ENCODE measurements at regions not wholly inside any gene's neighbourhood (a gene's known extent, or its start where the extent isn't known, plus 50 kb on each side); places are given as distances from the start of the nearest gene placed in this dataset.
A peak's percentile ranks its signal among the peaks of the same experiment; 100 is the strongest.
"Not testable (repeated sequence)": the region's sequence is repeated elsewhere in the genome, so short reads cannot be mapped to it uniquely, and the experiment has no call there.

DNA sequence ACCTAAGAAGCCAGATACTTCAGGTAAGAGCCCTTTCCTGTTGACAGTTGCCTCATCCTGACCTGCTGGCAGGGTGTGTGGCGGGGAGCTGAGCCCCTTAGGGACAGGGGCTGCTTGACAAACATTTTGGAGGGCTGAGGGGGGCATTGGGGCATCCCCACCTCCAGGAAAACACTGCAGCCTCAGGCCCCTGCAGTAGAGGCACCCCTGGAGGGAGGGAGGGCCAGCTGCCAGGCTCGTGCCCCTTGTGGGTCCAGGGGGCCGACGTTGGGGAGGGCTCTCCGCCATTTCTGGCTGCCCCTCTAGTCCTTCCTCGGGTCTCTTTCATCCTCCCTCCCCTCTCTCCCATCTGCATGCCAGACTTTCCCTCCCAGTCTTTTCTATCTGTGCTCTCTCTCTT is 177.3 kb downstream of the RPS24 start:
- DNase-seq (ENCODE audit: low read depth) = no peak

DNA sequence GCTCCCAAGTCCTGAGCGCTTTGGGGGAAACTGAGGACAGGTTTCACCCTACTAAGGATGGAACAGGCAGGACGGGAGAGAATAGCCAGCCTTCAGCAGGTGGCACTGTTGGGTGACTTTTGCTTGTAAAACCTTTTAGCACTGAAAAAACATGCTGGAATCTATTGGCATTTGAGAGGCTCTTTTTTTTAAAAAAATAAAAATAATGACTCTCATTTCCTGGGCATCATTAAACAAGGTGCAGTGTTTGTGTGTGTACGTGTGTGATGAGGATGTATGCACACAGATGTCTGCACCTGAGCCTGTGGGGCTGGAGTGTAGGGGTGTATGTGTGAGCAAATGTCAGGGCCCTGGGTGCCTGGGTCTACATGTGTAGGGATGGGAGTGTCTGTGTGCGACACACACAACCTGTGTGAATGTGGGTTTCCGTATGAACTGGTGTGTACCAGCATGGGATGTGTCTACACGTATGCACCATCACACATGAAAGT is 177.9 kb downstream of the RPS24 start:
- DNase-seq (ENCODE audit: low read depth) = peak; percentile 38

DNA sequence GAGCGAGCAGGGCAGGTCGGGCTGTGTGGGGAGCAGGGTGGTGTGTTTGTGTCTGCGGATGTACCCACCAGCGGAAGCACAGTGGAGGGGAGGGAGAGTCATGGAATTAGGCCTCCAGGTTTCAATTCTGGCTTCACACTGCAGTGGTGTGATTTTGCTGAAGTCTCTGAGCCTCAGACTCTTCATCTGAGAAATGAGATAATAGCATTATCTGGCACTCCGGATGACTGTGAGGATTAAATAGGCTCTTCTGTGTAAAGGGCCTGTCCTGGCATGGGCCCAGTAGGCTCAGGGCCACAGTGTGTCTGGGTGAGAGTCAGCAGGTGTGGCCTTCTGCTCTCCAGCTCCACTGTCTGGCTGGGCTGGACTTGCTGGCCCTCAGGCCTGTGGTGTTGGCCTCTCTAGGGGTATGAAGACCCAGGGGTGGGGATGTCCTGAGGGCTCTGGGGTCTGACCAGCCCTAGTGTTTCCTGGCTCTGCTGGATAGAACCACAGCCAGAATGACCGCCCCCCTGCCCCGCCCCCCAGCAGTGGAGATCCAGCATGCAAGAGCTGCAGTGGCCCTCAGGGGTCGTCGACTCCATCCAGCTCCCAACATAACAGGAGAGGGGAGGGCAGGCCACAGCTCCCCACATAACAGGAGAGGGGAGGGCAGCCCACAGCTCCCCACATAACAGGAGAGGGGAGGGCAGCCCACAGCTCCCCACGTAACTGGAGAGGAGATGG is 178.6 kb downstream of the RPS24 start:
- no peak for DNase-seq (ENCODE audit: low read depth)

DNA sequence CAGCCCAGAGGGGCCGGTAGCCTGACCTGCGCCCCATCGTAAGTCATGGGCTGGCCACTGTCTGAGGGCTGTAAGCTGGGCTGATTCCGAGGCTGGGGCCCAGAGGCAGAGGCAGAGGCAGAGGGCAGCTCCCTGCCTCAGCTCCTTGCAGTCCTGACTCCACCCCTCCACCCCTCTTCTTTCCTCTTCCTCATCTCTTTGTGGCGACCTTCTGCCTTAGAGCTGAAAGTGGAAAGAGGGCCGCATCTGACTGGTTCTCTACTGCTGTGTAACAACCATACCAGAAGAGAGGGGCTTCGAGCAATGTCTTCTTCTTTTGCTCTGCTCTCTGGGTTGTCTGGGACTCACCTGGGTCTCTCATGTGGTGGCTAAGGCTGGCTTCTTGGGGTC is 179.1 kb downstream of the RPS24 start:
- no peak for DNase-seq (ENCODE audit: low read depth)

DNA sequence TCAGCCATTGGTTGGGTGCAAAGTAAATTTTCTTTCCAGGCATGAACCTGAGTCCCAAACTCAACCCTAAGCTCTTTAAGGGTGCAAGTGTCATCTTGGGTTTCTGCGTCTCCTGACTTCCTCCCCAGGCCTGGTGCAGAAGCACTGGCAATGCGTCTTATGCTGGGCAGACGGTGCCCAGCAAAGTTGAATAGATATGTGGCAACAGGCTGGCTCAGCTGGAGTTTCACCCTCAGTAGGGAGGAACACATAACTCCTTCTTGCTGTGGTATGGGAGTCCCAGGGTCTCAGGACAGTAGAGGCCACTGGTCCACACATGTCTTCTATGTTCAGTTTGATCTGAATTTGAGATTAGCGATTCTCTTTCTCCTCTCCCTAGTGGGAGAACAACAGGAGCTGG is 181.3 kb downstream of the RPS24 start:
- DNase-seq (ENCODE audit: low read depth) = no peak

DNA sequence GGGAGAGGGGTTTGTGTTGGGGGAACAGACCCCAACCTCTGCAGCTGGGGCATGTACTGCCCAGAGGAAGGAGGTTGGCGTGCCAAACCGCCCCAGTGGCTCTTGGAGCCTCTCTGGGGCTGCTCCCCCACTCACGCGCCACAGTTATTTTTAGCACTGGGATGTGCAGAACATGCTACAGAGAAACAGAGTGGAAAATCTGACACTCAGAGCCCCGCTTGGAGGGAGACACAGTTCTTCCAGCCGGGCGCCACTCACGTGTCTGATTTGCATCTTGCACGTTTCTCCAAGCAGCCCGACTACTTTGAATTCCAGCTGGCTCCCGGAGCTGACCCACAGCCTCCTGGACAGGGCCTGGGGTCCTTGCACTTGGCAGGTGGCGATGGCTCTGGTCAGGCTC is 182.0 kb downstream of the RPS24 start:
- peak; percentile 14 for DNase-seq (ENCODE audit: low read depth)

DNA sequence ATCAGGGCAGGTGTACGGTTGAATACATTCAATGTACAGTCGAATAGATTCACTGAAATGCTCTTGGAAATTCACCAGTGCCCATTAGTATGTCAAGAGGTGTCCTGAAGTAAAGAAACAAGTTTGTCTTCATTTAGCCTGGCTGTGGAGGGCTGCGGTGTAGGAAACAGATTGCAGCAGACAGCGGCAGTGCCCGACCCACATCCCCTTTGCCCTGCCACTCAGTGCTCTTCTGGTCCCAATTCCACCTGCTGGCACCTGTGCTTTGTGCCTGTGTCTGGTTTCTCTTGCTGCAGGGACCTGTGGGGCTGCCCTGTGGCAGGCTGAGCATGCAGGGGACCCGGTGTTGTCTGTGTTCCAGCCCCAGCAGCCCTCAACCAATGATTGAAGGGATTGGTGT is 183.7 kb downstream of the RPS24 start:
- no peak for DNase-seq (ENCODE audit: low read depth)

DNA sequence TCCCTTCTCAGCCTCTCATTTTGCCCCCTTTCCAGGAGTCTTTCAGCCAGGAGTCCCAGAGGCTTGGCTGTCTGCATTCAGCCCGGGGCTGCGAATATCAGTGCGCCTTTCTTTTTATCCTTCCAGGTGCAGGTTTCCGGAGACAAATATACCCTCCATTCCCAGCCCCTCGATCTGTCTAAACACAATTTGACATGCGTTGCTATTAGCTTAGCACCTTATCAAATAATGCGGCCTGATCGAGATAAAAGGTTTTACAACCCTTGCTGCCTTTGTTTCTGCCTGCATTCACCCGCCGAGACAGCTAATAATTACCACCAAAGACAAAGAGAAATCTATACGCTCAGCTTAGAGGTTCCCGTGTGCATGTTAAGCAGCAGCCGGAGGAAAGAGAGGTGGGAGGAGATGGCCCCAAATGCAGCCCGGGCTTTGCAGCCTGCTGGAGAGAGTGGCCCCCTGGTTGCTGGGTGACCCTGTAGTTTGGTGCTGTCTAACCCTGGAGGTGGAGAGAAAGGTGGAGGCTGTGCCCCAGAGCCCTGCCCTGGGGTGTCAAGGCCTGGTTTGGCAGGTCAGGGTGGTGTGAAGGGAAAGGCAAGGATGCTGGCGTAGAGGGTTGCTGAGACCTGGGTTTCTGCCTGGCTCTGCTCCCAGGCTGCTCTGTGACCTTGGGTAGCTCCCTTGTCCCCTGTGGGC is 185.3 kb downstream of the RPS24 start:
- no peak for DNase-seq (ENCODE audit: low read depth)

DNA sequence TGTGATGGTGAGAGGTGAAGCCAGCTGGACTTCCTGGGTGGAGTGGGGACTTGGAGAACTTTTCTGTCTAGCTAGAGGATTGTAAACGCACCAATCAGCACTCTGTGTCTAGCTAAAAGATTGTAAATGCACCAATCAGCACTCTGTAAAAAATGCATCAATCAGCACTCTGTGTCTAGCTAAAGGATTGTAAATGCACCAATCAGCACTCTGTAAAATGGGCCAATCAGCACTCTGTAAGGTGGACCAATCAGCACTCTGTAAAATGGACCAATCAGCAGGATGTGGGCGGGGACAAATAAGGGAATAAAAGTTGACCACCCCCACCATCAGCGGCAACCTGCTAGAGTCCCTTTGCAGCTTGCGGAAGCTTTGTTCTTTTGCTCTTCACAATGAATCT is 185.9 kb downstream of the RPS24 start:
- not testable (repeated sequence) for DNase-seq (ENCODE audit: low read depth)

DNA sequence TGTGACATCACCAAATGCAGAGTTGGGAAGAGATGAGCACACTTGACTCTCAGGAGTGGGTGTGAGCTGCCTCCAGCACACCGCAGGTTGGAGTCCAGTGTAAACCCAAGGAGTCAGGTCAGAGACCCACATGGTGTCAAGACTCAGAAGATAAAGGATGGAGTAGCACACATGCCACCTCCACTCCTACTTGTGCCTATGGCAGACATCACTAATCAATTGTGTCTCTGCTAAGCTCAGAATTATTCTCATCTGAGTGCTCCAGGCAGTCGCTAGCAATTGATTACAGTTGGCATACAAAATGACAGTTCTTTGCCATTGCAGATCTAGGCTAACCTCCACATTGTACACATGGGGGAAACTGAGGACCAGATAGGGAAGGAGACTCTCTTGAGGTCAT is 187.1 kb downstream of the RPS24 start:
- DNase-seq (ENCODE audit: low read depth) = no peak

DNA sequence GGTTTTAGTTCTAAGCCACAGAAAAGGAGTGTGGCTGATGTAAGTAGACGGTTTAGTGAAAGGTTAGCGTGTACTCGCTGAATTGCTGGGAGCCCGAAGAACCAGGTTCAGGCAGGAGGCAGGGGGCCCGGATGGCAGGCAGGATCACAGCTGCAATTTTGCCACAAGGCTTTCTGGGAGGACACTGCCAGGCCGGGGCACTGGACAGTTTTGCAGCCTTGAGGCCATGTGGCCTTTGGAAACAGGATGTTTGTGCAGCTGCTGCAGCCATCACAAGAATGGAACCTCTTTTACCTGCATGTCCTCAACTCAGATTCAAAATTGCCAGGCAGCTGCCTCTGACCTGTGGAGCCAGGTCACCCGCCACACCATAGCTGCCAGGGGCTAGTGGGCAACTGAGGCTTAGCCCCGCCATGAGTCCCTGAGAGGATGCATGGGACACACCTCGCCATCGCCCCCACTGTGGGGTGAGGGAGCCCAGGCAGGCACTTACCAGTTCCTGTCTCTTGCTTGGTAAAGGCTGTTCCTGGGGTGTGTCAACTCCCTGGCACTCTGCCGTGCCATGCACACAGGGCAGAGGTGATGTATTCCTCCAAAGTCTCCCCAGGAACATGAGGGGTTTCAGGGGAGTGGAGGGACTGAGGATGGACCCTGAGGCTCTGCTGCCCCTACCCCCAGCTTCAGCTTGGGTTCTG is 188.6 kb downstream of the RPS24 start:
- DNase-seq (ENCODE audit: low read depth) = no peak

DNA sequence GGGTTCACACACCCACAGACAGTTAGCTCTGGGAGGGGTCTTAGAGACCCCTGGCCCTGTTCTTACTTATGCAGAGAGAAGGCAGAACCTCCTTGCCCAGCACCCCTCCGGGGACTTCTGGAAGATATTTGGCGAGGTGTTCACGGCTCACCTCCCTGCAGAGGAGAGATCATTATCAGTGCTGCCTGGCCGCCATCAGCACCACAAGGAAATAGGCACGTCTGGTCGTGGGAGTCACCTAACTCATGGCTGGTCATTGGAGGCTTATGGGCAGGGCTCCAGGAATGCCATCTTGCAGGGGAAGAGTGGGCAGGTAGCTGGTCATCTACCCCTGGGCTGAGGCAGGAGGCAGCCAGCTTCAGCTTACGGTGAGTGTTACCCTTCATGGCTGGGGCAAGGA is 189.4 kb downstream of the RPS24 start:
- DNase-seq (ENCODE audit: low read depth) = no peak

DNA sequence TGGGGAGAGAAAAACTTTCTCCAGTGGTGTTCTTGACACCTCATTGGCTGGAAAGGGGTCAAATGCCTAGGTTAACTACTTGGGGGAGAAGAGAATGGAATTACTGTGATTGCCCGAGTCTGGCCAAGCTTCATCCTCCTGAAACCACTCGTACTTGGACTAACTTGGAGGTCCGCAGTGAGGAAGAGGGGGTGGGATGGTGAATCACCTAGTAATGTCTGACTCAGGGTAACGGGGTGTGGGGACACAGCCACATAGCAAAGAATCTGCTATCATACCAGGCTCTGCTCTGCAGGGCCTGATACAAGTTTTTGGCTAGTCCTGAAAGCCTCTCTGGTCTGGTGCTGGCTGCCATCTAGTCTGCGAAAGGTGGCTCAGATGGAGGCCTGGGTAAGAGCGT is 190.9 kb downstream of the RPS24 start:
- peak; percentile 31 for DNase-seq (ENCODE audit: low read depth)

DNA sequence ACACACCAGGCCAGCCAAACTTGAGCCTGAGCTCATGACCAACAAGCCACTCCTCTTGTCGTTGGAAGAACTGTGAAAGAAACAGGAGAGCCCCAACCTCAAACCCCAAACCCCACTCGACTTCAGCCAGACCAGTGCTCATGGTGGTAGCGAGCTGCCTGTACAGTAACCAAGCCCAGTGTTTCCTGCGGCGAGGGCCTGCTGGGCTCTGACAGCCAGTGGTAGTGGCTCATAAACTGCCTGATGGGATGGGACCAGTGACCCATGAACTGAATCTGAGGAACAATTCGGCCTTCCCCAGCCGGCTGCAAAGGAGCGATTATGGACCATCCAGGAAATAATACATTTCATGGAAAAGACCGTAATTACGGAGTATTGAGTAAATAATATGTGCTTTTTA is 191.9 kb downstream of the RPS24 start:
- no peak for DNase-seq (ENCODE audit: low read depth)

DNA sequence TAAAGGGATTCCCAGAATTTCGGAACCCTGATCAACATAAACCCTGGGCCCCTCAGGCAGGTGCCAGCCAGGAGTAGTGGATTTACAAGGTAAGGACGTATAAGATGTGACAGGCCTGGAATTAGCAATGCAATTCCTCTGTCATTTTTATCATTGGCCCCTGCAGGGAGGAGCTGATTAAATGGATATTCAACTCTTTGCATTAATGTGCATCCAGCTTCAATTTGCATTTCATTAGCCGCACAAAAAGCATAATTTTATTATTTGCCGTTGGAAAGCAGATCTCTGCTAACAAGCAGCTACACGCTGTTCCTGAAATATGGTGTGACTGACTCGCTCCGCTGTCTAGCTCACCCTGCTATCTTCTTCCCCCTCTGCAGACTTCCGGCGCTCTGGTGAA is 195.8 kb downstream of the RPS24 start:
- no peak for DNase-seq (ENCODE audit: low read depth)

DNA sequence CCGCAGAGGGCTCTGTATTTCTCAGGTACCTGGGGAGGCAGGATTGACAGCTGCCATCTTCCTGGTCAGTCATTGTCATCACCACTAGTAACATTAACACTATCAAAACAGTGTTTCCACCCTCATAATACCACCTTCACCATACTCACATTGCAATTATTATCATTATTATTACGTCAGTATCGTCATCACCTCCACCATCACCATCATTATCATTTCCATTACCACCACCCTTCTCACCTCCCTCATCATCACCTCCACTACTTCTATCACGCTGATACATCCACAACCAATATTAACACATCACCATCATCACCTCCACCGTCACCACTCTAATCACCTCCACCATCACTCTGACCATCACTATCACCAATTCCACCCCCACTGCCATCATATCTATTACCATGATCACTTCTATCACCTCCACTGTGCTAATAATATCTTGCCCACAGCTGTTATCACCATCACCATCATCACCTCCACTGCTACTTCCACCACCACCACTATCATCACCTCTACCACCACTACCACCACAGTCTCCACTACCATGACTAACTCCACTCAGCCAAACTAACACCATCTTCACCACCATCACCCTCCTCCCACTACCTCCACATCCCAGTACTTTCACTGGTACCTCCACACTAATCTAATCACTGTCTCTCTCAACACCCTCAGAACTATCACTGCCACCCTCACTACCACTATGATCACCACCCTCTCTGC is 196.4 kb downstream of the RPS24 start:
- DNase-seq (ENCODE audit: low read depth) = no peak

DNA sequence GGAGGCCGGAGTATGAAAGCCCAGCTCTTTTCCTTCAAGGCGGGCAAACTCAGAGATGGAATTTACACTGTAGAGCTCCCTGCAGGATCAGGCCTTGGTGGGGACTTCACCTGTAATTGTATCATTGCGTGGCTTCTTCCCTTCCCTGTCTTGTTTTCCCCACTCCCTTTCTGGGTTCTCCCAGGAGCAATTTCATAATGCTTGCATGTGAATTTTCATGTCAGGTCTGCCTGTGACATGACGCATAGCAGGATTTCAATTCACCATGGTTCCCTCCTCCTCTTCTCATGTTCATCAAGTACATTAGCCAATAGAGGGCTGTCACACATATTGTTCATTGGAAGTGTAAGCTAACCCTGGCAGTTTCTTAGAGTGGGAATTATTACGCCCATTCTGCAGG is 197.7 kb downstream of the RPS24 start:
- no peak for DNase-seq (ENCODE audit: low read depth)

DNA sequence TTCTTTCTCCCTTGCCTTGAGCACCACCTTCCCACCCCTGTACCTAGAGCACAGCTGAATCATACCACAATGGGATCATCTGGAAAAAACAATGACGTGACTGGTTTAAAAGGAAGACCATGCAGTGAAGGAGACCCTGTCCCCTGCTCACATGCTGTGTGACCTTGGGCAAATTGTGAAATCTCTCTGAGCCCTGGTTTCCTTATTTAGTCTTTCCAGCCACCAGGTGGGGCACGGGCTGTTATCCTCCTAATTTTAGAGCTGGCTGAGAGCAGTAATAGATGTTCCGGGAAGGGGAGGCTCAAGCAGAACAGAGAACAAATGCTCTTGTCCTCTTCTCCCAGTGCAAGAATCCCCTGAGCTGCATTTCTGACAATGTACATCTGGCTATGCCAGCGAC is 198.3 kb downstream of the RPS24 start:
- DNase-seq (ENCODE audit: low read depth) = no peak

DNA sequence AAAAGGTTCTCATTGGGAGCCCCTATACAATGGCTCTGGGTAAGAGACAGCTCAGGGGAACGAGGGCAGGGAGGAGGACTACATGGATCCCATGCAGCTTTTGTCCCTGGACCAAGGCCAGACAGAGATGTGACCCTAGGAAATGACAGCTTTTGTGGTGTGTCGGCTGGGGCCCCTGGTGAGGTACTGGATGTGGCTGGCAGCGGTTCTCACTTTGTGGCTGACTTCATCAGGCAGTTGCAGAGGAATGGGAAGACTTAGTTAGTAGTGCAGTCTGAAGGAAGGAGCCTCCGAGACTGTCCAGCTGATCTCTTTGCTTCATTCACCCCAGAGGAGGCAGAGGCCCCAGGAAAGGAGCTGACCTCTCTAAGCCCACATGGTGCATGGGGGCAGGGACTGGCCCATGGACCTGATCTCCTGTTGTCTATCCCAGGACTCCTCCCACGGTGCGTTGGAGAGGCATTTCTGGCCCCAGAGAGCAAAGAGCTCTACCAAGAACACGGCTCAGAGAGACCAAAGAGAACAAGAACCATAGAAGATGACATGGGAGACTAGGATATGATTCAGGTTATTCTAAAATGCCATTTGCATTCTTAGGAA is 202.9 kb downstream of the RPS24 start:
- DNase-seq (ENCODE audit: low read depth) = no peak

DNA sequence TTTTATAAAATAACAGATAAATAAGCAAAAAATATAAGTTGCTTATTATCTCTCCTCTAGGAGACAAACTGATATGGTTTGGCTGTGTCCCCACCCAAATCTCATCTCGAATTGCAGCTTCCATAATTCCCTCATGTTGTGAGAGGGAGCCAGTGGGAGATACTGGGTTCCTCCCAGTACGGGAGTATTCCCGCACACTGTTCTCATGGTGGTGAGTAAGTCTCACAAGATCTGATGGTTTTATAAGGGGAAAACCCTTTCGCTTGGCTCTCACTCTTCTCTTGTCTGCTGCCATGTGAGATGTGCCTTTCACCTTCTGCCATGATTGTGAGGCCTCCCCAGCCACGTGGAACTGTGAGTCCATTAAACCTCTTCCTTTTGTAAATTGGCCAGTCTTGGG is 204.3 kb downstream of the RPS24 start:
- not testable (repeated sequence) for DNase-seq (ENCODE audit: low read depth)

DNA sequence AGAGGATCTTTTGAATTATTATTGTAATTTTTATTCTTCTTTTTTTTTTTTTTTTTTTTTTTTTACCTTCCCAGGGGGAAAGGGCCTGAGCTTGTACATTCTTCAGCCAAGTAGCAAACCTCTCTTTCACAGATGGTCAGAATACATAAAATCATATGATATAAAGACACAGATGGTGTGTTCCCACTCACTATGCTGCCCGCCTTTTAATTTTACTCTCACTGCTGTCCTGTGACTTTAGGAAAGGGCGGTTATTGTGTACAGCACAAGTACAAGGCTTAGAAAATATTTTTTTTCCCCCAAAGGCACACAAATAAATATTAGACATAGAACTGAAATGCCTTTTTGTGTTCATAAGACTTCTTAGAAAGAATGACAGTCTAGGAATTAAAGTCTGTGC is 213.6 kb downstream of the RPS24 start:
- no peak for DNase-seq (ENCODE audit: low read depth)

DNA sequence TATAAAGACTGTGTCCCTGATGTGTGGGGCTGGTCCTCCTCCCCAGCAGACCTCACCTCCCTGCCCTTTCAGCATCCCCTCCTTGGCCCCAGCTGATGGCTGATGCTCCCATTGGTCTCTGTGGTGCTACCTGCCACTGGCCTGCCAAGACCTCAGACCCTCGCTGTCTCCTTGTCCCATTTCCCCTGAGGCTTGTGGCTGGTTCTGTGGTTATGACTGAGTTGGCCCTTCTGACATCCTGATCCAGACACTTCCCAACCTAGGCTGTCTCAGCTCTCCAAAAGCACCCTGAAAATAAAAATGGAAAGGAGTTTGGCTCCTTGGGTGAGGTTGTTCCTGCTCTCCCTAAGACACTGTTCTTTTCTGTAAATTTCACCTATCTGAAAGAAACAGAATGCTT is 214.2 kb downstream of the RPS24 start:
- DNase-seq (ENCODE audit: low read depth) = no peak

Data from iris pigment epithelial cell (primary cell).